ENCODE measurements at regions not wholly inside any gene's neighbourhood (a gene's known extent, or its start where the extent isn't known, plus 50 kb on each side); places are given as distances from the start of the nearest gene placed in this dataset.

GRCh38 chr6:14699803-14700601, 545.9 kb upstream of the JARID2 start:
- TF ChIP-seq CTCF (IDR thresholded peaks at IDR 0.05; ENCODE audit: insufficient read depth, low read depth, low read length) (no peak), EZH2 (IDR thresholded peaks at IDR 0.05; ENCODE audit: insufficient read depth, low read length) (no peak)
